Trophoblast cell (in vitro differentiated cells and primary cell): ENCODE measurements at regions not wholly inside any gene's neighbourhood (a gene's known extent, or its start where the extent isn't known, plus 50 kb on each side); places are given as distances from the start of the nearest gene placed in this dataset.

Experiments used
- DNase-seq, 2 donors: peaks; one replicate each; pipeline ENCODE4 v3.0.0-alpha.2; 2016
- H2AFZ ChIP-seq: 2 replicates; pipeline ENCODE4 v1.6.1; 2013; ENCODE audit warnings: low read length, moderate library complexity, mild to moderate bottlenecking; ENCODE audit not compliant: insufficient read depth, poor library complexity
- H2AK5ac ChIP-seq: 2 replicates; pipeline ENCODE4 v1.6.1; 2013; ENCODE audit warnings: mild to moderate bottlenecking, low read length
- H2BK120ac ChIP-seq: 2 replicates; pipeline ENCODE4 v1.6.1; 2013; ENCODE audit warnings: low read length, mild to moderate bottlenecking, moderate library complexity; ENCODE audit not compliant: insufficient read depth, poor library complexity
- H2BK12ac ChIP-seq: 2 replicates; pipeline ENCODE4 v1.6.1; 2013; ENCODE audit warnings: mild to moderate bottlenecking, low read length, moderate library complexity
- H2BK5ac ChIP-seq: 2 replicates; pipeline ENCODE4 v1.6.1; 2013; ENCODE audit warnings: low read length, low read depth, moderate library complexity, mild to moderate bottlenecking; ENCODE audit not compliant: poor library complexity
- H3K14ac ChIP-seq: 2 replicates; pipeline ENCODE4 v1.6.1; 2013; ENCODE audit warnings: mild to moderate bottlenecking, low read length
- H3K18ac ChIP-seq: 2 replicates; pipeline ENCODE4 v1.6.1; 2013; ENCODE audit warnings: mild to moderate bottlenecking, low read length
- H3K23ac ChIP-seq: 2 replicates; pipeline ENCODE4 v1.6.1; 2013; ENCODE audit warnings: low read length
- H3K27ac ChIP-seq: 2 replicates; pipeline ENCODE4 v1.5.1; 2013; ENCODE audit warnings: low read depth, mild to moderate bottlenecking, inconsistent platforms, low read length, moderate library complexity
- H3K27me3 ChIP-seq: 2 replicates; pipeline ENCODE4 v1.6.1; 2013; ENCODE audit warnings: inconsistent platforms, mild to moderate bottlenecking, low read length, moderate library complexity; ENCODE audit not compliant: insufficient read depth
- H3K36me3 ChIP-seq, 2 experiments: 1 replicate in 1 of 2; 2 replicates in 1 of 2; pipeline ENCODE4 v1.6.1; 2013; ENCODE audit warnings: low read length in 2 of 2, mild to moderate bottlenecking in 2 of 2, moderate library complexity in 1 of 2; ENCODE audit not compliant: insufficient read depth in 2 of 2, control insufficient read depth in 1 of 2
- H3K4ac ChIP-seq: 2 replicates; pipeline ENCODE4 v1.6.1; 2013; ENCODE audit warnings: low read depth, mild to moderate bottlenecking, low read length, moderate library complexity
- H3K4me1 ChIP-seq, 2 experiments: 1 replicate in 1 of 2; 2 replicates in 1 of 2; pipeline ENCODE4 v1.6.1; 2013; ENCODE audit warnings: low read length in 2 of 2, mild to moderate bottlenecking in 2 of 2, moderate library complexity in 1 of 2; ENCODE audit not compliant: insufficient read depth in 2 of 2, control insufficient read depth in 1 of 2
- H3K4me2 ChIP-seq: 2 replicates; pipeline ENCODE4 v1.6.1; 2013; ENCODE audit warnings: inconsistent platforms, mild to moderate bottlenecking, low read length, moderate library complexity
- H3K4me3 ChIP-seq: 2 replicates; pipeline ENCODE4 v1.5.1; 2013; ENCODE audit warnings: mild to moderate bottlenecking, low read depth, low read length, inconsistent platforms
- H3K79me1 ChIP-seq: one replicate; pipeline ENCODE4 v1.6.1; 2013; ENCODE audit warnings: low read length
- H3K79me2 ChIP-seq: 2 replicates; pipeline ENCODE4 v1.6.1; 2013; ENCODE audit warnings: low read length, mild to moderate bottlenecking; ENCODE audit not compliant: control insufficient read depth, insufficient read depth, poor library complexity
- H3K9ac ChIP-seq: 2 replicates; pipeline ENCODE4 v1.6.1; 2013; ENCODE audit warnings: mild to moderate bottlenecking, low read length
- H3K9me3 ChIP-seq: 2 replicates; pipeline ENCODE4 v1.6.1; 2013; ENCODE audit warnings: low read depth, mild to moderate bottlenecking, control low read depth, inconsistent platforms, low read length; ENCODE audit not compliant: insufficient read depth
- H4K12ac ChIP-seq: 2 replicates; pipeline ENCODE4 v1.6.1; 2013; ENCODE audit warnings: low read depth, mild to moderate bottlenecking, low read length, moderate library complexity
- H4K8ac ChIP-seq: 2 replicates; pipeline ENCODE4 v1.6.1; 2013; ENCODE audit warnings: low read depth, mild to moderate bottlenecking, low read length, moderate library complexity
- H4K91ac ChIP-seq: one replicate; pipeline ENCODE4 v1.6.1; 2013; ENCODE audit warnings: low read depth, mild to moderate bottlenecking, low read length, moderate library complexity
- WGBS: extraction: QIAGEN DNeasy Blood & Tissue Kit; methylation state at CpG from one replicate; pipeline ENCODE4 v1.1.7; 2013; ENCODE audit warnings: missing lambda C conversion rate; ENCODE audit not compliant: insufficient read length, insufficient coverage; ENCODE audit errors: extremely low coverage; 5-methylcytosine and 5-hydroxymethylcytosine counted together

- H3K36me3 ChIP-seq, result no peaks in the 10 kb centered on the region
- H4K91ac ChIP-seq, result no peak overlapping the region
- H3K4me2 ChIP-seq, result no peak overlapping the region
- H3K4me1 ChIP-seq, result no peaks in the 10 kb centered on the region
- H3K9me3 ChIP-seq, result no peaks in the 10 kb centered on the region
- H3K9ac ChIP-seq, result no peak overlapping the region
- H3K79me2 ChIP-seq, result no peaks in the 10 kb centered on the region
- DNase-seq, result no peak
- no peak overlapping the region for H2AK5ac ChIP-seq
- H3K18ac ChIP-seq, result no peak overlapping the region
- no peak overlapping the region for H2BK12ac ChIP-seq
- H2AFZ ChIP-seq, result no peak overlapping the region
- no peaks in the 10 kb centered on the region for H3K27me3 ChIP-seq
- no CpG with 5 or more reads among the region's 2 CpGs for WGBS
- H3K14ac ChIP-seq, result no peak overlapping the region
- no peak overlapping the region for H3K27ac ChIP-seq
- no peak overlapping the region for H3K4me3 ChIP-seq
- no peak overlapping the region for H2BK5ac ChIP-seq
- H4K8ac ChIP-seq, result no peak overlapping the region
- no peak overlapping the region for H2BK120ac ChIP-seq
- no peak overlapping the region for H4K12ac ChIP-seq
- H3K23ac ChIP-seq, result no peak overlapping the region
- H3K4ac ChIP-seq, result no peak overlapping the region
- H3K79me1 ChIP-seq, result no peaks in the 10 kb centered on the region
Measured at GRCh38 chr6:153872946-153873345, 166.1 kb upstream of the OPRM1 start.

DNA sequence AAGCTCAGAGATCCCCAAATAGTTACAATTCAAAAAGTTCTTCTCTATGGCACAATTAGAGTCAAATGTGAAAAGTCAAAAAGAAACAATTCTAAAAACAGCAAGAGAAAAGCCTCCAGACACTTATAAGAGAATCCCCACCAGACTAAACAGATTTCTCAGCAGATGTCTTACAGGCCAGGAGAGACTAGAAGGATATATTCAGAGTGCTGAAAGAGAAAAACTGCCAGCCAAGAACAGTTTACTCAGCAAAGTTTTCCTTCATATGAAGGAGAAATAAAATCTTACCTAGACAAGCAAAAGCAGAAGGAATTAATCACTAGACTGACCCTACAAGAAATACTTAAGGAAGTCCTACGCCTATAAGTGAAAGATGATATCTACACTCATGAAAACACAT is 176.1 kb upstream of the OPRM1 start:
- H3K36me3 ChIP-seq, result no peaks in the 10 kb centered on the region
- no peak overlapping the region for H4K91ac ChIP-seq
- no peak overlapping the region for H2AK5ac ChIP-seq
- H4K12ac ChIP-seq, result no peak overlapping the region
- H3K18ac ChIP-seq, result no peak overlapping the region
- no peak overlapping the region for H3K23ac ChIP-seq
- no peak overlapping the region for H3K14ac ChIP-seq
- no peak overlapping the region for H3K4me3 ChIP-seq
- DNase-seq, result no peak
- no peak overlapping the region for H3K4ac ChIP-seq
- H2BK12ac ChIP-seq, result no peak overlapping the region
- no peak overlapping the region for H2BK5ac ChIP-seq
- no peaks in the 10 kb centered on the region for H3K27me3 ChIP-seq
- H3K79me1 ChIP-seq, result no peaks in the 10 kb centered on the region
- peaks cover 7% of the 10 kb centered on the region for H3K9me3 ChIP-seq
- H3K9ac ChIP-seq, result no peak overlapping the region
- H3K27ac ChIP-seq, result no peak overlapping the region
- no peaks in the 10 kb centered on the region for H3K4me1 ChIP-seq
- H3K4me2 ChIP-seq, result no peak overlapping the region
- H2BK120ac ChIP-seq, result no peak overlapping the region
- no peak overlapping the region for H4K8ac ChIP-seq
- no peaks in the 10 kb centered on the region for H3K79me2 ChIP-seq
- no CpG with 5 or more reads among the region's 1 CpG for WGBS
- H2AFZ ChIP-seq, result no peak overlapping the region

- H2BK120ac ChIP-seq, result no peak overlapping the region
- H2AK5ac ChIP-seq, result no peak overlapping the region
- H4K8ac ChIP-seq, result no peak overlapping the region
- H3K4me1 ChIP-seq, result no peaks in the 10 kb centered on the region
- no peak overlapping the region for H2BK12ac ChIP-seq
- H3K27me3 ChIP-seq, result no peaks in the 10 kb centered on the region
- H3K18ac ChIP-seq, result no peak overlapping the region
- H3K9me3 ChIP-seq, result peaks cover 9% of the 10 kb centered on the region
- H3K4me3 ChIP-seq, result no peak overlapping the region
- no peak overlapping the region for H3K4me2 ChIP-seq
- no peak overlapping the region for H3K9ac ChIP-seq
- H3K27ac ChIP-seq, result no peak overlapping the region
- no peak overlapping the region for H3K23ac ChIP-seq
- H3K79me2 ChIP-seq, result no peaks in the 10 kb centered on the region
- no peak overlapping the region for H2AFZ ChIP-seq
- no peak overlapping the region for H3K4ac ChIP-seq
- H3K79me1 ChIP-seq, result no peaks in the 10 kb centered on the region
- no peak for DNase-seq
- no peak overlapping the region for H4K91ac ChIP-seq
- H2BK5ac ChIP-seq, result no peak overlapping the region
- H3K36me3 ChIP-seq, result no peaks in the 10 kb centered on the region
- H4K12ac ChIP-seq, result no peak overlapping the region
- no peak overlapping the region for H3K14ac ChIP-seq
Measured at GRCh38 chr6:153862139-153862538, 176.9 kb upstream of the OPRM1 start.

- H3K4ac ChIP-seq, result no peak overlapping the region
- WGBS, result no CpG with 5 or more reads among the region's 5 CpGs
- no peaks in the 10 kb centered on the region for H3K36me3 ChIP-seq
- no peak overlapping the region for H3K27ac ChIP-seq
- H3K9me3 ChIP-seq, result peaks cover 13% of the 10 kb centered on the region
- H2AFZ ChIP-seq, result no peak overlapping the region
- H2BK5ac ChIP-seq, result no peak overlapping the region
- no peak overlapping the region for H3K9ac ChIP-seq
- DNase-seq, result no peak
- no peak overlapping the region for H4K8ac ChIP-seq
- no peaks in the 10 kb centered on the region for H3K27me3 ChIP-seq
- H4K91ac ChIP-seq, result no peak overlapping the region
- no peaks in the 10 kb centered on the region for H3K4me1 ChIP-seq
- no peak overlapping the region for H2AK5ac ChIP-seq
- no peaks in the 10 kb centered on the region for H3K79me2 ChIP-seq
- no peak overlapping the region for H2BK12ac ChIP-seq
- H3K4me3 ChIP-seq, result no peak overlapping the region
- no peak overlapping the region for H3K4me2 ChIP-seq
- no peak overlapping the region for H3K23ac ChIP-seq
- no peak overlapping the region for H2BK120ac ChIP-seq
- H4K12ac ChIP-seq, result no peak overlapping the region
- H3K18ac ChIP-seq, result no peak overlapping the region
- H3K79me1 ChIP-seq, result no peaks in the 10 kb centered on the region
- no peak overlapping the region for H3K14ac ChIP-seq
Measured at GRCh38 chr6:153858529-153858928, 180.5 kb upstream of the OPRM1 start.
